Esophagus muscularis mucosa (tissue), 4 donors: ENCODE measurements at regions not wholly inside any gene's neighbourhood (a gene's known extent, or its start where the extent isn't known, plus 50 kb on each side); places are given as distances from the start of the nearest gene placed in this dataset.

ENCODE experiments used
- DNase-seq: peaks from one replicate; pipeline ENCODE4 v3.0.0-alpha.2; 2017; ENCODE audit errors: extremely low spot score
- H3K27ac ChIP-seq, 4 donors: fragments of 200-600 bp; sonication (generic); replicated peaks in 1 of 4; 1 replicate in 3 of 4; 2 replicates in 1 of 4; pipeline ENCODE4 v1.5.1; 2016 to 2019; ENCODE audit warnings: mild to moderate bottlenecking in 1 of 4
- H3K27me3 ChIP-seq, 4 donors: fragments of 200-600 bp; sonication (generic); one replicate each; pipeline versions ENCODE4 v1.5.1 to v1.6.0; 2016 to 2019
- H3K36me3 ChIP-seq, 4 donors: fragments of 200-600 bp; sonication (generic); one replicate each; pipeline ENCODE4 v1.5.1; 2016 to 2019
- H3K4me1 ChIP-seq, 4 donors: fragments of 200-600 bp; sonication (generic); one replicate each; pipeline ENCODE4 v1.5.1; 2016 to 2019
- H3K4me3 ChIP-seq, 4 donors: fragments of 200-600 bp; sonication (generic); 1 replicate in 2 of 4; 2 replicates in 2 of 4; pipeline ENCODE4 v1.5.1; 2016 to 2019; ENCODE audit warnings: mild to moderate bottlenecking in 4 of 4, moderate library complexity in 1 of 4
- H3K9me3 ChIP-seq, 4 donors: fragments of 200-600 bp; sonication (generic); 1 replicate in 3 of 4; 2 replicates in 1 of 4; pipeline ENCODE4 v1.5.1; 2016 to 2019
- EP300 ChIP-seq: sonication (generic); formaldehyde crosslinking; IDR thresholded peaks from one replicate; pipeline ENCODE4 v1.6.1; 2017; ENCODE audit warnings: antibody characterized with exemption
- POLR2A ChIP-seq: fragments of 450-650 bp; IDR thresholded peaks from one replicate; pipeline ENCODE4 v1.6.1; 2017; ENCODE audit warnings: antibody characterized with exemption, moderate library complexity, mild to moderate bottlenecking, low read depth
- POLR2AphosphoS5 ChIP-seq, 2 donors: sonication (generic); formaldehyde crosslinking; IDR thresholded peaks; one replicate each; pipeline ENCODE4 v1.6.1; 2017; ENCODE audit warnings: antibody characterized with exemption in 2 of 2
- WGBS: methylation state at CpG from one replicate; pipeline ENCODE4 v1.1.5; 2018; 5-methylcytosine and 5-hydroxymethylcytosine counted together
- intact Hi-C: fragments of 100-400 bp; cut with DNase I; formaldehyde crosslinking; loops from one replicate; pipeline ENCODE4 v1.15.1; 2023
- TF ChIP-seq, protein P1 (sequence below), 3 experiments: fragments of 200-600 bp in 2 of 3; fragments of 450-650 bp in 1 of 3; sonication (generic) in 2 of 3; IDR thresholded peaks; one replicate each; pipeline ENCODE4 v1.5.1; 2017 to 2019; ENCODE audit warnings: antibody characterized with exemption in 3 of 3, mild to moderate bottlenecking in 2 of 3, moderate library complexity in 1 of 3

DNA sequence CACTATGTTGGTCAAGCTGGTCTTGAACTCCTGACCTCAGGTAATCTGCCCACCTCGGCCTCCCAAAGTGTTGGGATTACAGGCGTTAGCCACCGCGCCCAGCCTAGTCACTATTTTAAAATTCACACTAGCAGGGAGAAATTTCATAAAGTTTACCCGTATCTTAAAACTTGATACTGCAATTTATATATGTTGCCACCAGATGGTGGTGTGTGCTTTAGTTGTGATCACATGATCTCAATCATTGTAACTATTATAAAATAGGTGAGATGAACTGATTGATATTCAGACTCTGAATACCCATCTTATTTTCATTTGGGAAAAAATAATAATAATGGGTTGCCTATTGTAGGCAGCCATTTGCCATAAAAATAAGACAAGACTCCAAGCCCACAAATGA, 1330.4 kb upstream of the WWC1 start:
- intact Hi-C loops, result no loop called here
- Histone ChIP-seq H3K27ac (no peak overlapping the region), H3K27me3 (no peaks in the 10 kb centered on the region), H3K36me3 (no peaks in the 10 kb centered on the region), H3K9me3 (peaks cover 0 to 4% (median 0%) of the 10 kb centered on the region in 4 donors), H3K4me1 (peaks cover 0 to 10% (median 0%) of the 10 kb centered on the region in 4 donors), H3K4me3 (no peak overlapping the region)
- DNase-seq, result no peak
- 93% methylated on average over 5 of the region's 5 CpGs for whole genome bisulfite sequencing
- TF ChIP-seq, protein P1, sequence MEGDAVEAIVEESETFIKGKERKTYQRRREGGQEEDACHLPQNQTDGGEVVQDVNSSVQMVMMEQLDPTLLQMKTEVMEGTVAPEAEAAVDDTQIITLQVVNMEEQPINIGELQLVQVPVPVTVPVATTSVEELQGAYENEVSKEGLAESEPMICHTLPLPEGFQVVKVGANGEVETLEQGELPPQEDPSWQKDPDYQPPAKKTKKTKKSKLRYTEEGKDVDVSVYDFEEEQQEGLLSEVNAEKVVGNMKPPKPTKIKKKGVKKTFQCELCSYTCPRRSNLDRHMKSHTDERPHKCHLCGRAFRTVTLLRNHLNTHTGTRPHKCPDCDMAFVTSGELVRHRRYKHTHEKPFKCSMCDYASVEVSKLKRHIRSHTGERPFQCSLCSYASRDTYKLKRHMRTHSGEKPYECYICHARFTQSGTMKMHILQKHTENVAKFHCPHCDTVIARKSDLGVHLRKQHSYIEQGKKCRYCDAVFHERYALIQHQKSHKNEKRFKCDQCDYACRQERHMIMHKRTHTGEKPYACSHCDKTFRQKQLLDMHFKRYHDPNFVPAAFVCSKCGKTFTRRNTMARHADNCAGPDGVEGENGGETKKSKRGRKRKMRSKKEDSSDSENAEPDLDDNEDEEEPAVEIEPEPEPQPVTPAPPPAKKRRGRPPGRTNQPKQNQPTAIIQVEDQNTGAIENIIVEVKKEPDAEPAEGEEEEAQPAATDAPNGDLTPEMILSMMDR (IDR thresholded peaks at IDR 0.05), result peak in 1 of 3 experiments; percentile 33
- TF ChIP-seq POLR2AphosphoS5 (IDR thresholded peaks at IDR 0.05), result no peak

DNA sequence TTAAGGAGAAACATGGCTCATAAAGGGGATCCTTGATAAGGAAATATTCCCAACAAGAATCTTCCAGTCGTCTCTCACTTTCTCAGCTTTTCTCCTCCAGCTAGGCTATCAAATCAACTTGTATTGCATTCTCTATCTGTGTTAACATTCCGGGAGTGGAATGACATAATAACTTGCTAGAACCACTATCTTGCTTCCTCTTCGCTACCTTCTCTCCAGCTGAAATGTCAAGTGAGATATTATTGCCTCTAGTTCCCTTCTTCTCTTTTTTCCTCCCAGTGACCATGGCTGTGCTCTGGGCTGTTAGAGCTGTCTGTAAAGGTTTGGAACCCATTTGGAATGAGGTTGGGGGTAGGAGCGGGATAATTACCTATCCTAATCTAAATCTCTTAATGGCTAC, 1329.5 kb upstream of the WWC1 start:
- intact Hi-C loops, result no loop called here
- Histone ChIP-seq H3K9me3 (peaks cover 0 to 4% (median 0%) of the 10 kb centered on the region in 4 donors), H3K27me3 (no peaks in the 10 kb centered on the region), H3K4me3 (no peak overlapping the region), H3K4me1 (peaks cover 0 to 10% (median 0%) of the 10 kb centered on the region in 4 donors), H3K36me3 (no peaks in the 10 kb centered on the region), H3K27ac (no peak overlapping the region)
- WGBS, result 76% methylated on average over 4 of the region's 4 CpGs
- TF ChIP-seq EP300 (no peak), POLR2A (no peak), POLR2AphosphoS5 (IDR thresholded peaks at IDR 0.05) (no peak)
- TF ChIP-seq, protein P1 (IDR thresholded peaks at IDR 0.05), result no peak
- no peak for DNase-seq

DNA sequence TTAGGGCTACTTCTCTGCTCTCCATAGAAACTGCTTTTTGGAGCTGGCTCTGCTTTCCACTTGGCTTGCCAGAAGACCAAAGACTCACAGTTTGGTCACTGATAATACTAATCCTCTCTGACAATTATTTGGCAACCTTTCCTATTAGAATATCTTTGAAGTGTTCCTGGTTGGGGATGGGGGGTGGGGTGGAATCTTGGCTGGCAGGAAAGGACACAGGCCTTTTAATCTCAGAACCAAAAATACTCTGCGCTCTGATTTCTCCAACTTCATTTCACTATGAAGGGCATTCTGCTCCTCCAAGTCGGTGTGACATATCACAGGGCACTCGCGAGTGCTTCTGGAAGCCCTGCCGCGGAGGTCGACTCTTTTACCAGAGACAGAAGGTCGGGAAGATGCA, 1329.0 kb upstream of the WWC1 start:
- Histone ChIP-seq H3K4me1 (peaks cover 0 to 10% (median 0%) of the 10 kb centered on the region in 4 donors), H3K9me3 (peaks cover 0 to 4% (median 0%) of the 10 kb centered on the region in 4 donors), H3K4me3 (no peak overlapping the region), H3K27me3 (no peaks in the 10 kb centered on the region), H3K36me3 (no peaks in the 10 kb centered on the region), H3K27ac (no peak overlapping the region)
- DNase-seq, result no peak
- WGBS, result 47% methylated on average over 4 of the region's 8 CpGs
- TF ChIP-seq, protein P1 (IDR thresholded peaks at IDR 0.05), result no peak
- TF ChIP-seq EP300 (no peak), POLR2AphosphoS5 (IDR thresholded peaks at IDR 0.05) (no peak)
- intact Hi-C loops, result no loop called here

GRCh38 chr5:166963596-166963995, 1327.8 kb upstream of the WWC1 start:
- no peak overlapping the region for H3K27ac ChIP-seq
- DNase-seq, result no peak
- peaks cover 0 to 10% (median 0%) of the 10 kb centered on the region in 4 donors for H3K4me1 ChIP-seq
- intact Hi-C loops, result no loop called here
- no peak for TF ChIP-seq POLR2A
- TF ChIP-seq POLR2AphosphoS5 (IDR thresholded peaks at IDR 0.05), result no peak
- TF ChIP-seq, protein P1 (IDR thresholded peaks at IDR 0.05), result no peak
- no peak for TF ChIP-seq EP300
- WGBS, result 84% methylated on average over 5 of the region's 5 CpGs
- no peak overlapping the region for H3K4me3 ChIP-seq
- H3K36me3 ChIP-seq, result no peaks in the 10 kb centered on the region
- peaks cover 0 to 4% (median 0%) of the 10 kb centered on the region in 4 donors for H3K9me3 ChIP-seq
- H3K27me3 ChIP-seq, result no peaks in the 10 kb centered on the region

DNA sequence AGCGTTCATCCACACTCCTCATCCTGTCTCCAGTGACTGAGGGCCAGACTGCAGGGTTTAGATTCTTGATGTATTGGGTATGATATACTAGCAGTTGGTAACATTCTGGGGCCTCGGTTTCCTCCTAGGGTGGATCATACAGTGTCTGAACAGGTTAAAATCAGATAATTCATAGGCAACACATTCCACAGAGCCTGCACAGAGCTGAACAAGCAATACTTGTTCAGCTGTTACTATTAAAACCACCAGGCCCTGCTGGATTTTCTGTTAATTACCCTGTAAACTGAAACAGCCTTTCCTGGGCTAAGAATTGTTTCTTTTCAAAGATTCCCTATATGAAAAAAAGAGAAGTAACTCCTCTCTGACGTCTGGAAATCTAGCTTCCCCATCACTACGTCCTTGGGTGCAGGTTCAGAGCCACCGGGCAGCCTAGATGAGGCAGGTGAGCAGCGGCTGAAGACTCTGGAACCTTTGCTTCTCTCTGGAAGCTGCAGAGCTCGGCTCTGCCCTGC, 1313.5 kb upstream of the WWC1 start:
- TF ChIP-seq POLR2A (no peak), EP300 (no peak), POLR2AphosphoS5 (IDR thresholded peaks at IDR 0.05) (no peak)
- TF ChIP-seq, protein P1 (IDR thresholded peaks at IDR 0.05), result no peak
- WGBS, result 37% methylated on average over 7 of the region's 7 CpGs
- Histone ChIP-seq H3K4me3 (peak overlapping the region; percentile 56 to 68 (median 60)), H3K27me3 (no peaks in the 10 kb centered on the region), H3K36me3 (no peaks in the 10 kb centered on the region), H3K4me1 (peaks cover 9 to 34% (median 25%) of the 10 kb centered on the region in 4 donors), H3K27ac (peak overlapping the region; percentile 60 to 69 (median 66)), H3K9me3 (no peaks in the 10 kb centered on the region)
- DNase-seq, result no peak
- intact Hi-C loops, result no loop called here
